ENCODE measurements at regions not wholly inside any gene's neighbourhood (a gene's known extent, or its start where the extent isn't known, plus 50 kb on each side); places are given as distances from the start of the nearest gene placed in this dataset.

- H3K4me1 ChIP-seq (ENCODE audit: control insufficient read depth in 1 of 2, insufficient read depth in 2 of 2, low read length in 2 of 2), result no peaks in the 10 kb centered on the region
- H3K9me3 ChIP-seq (ENCODE audit: control insufficient read depth in 1 of 2, insufficient read depth in 1 of 2, low read depth in 1 of 2, low read length in 2 of 2), result no peaks in the 10 kb centered on the region
- H2AFZ ChIP-seq (ENCODE audit: low read depth, low read length, poor library complexity, severe bottlenecking), result no peak overlapping the region
- TF ChIP-seq ZFX (IDR thresholded peaks at IDR 0.05), result no peak
- TF ChIP-seq SP1 (IDR thresholded peaks at IDR 0.05; ENCODE audit: low read depth), result no peak
- no peak for TF ChIP-seq MAX (IDR thresholded peaks at IDR 0.05)
- no peak for TF ChIP-seq ELF1 (IDR thresholded peaks at IDR 0.05; ENCODE audit: borderline replicate concordance, low read depth)
- TF ChIP-seq POLR2A (IDR thresholded peaks at IDR 0.05; ENCODE audit: borderline replicate concordance, extremely low read depth, insufficient read depth, insufficient read length), result no peak
- no peak for TF ChIP-seq TCF7L2 (IDR thresholded peaks at IDR 0.05; ENCODE audit: borderline replicate concordance, extremely low read depth, insufficient read depth, insufficient read length)
- TF ChIP-seq EZH2phosphoT487 (IDR thresholded peaks at IDR 0.05; ENCODE audit: borderline replicate concordance), result no peak
- no peak for TF ChIP-seq POLR2AphosphoS5 (IDR thresholded peaks at IDR 0.05; ENCODE audit: low read depth, low read length)
- no peak for TF ChIP-seq SIN3A (IDR thresholded peaks at IDR 0.05; ENCODE audit: low read depth)
- no peak for TF ChIP-seq FOSL1 (IDR thresholded peaks at IDR 0.05; ENCODE audit: low read depth)
- TF ChIP-seq CEBPB (IDR thresholded peaks at IDR 0.05; ENCODE audit: low read depth), result no peak
- TF ChIP-seq JUND (IDR thresholded peaks at IDR 0.05), result no peak
- no peak for TF ChIP-seq CBX3 (IDR thresholded peaks at IDR 0.05; ENCODE audit: low read depth)
- TF ChIP-seq SRF (IDR thresholded peaks at IDR 0.05; ENCODE audit: low read depth), result no peak
- TF ChIP-seq ZNF274 (IDR thresholded peaks at IDR 0.05; ENCODE audit: low read depth, low read length), result no peak
- TF ChIP-seq YY1 (IDR thresholded peaks at IDR 0.05; ENCODE audit: extremely low read depth, insufficient replicate concordance, low read depth, low read length), result no peak
- no peak for TF ChIP-seq CTCF (IDR thresholded peaks at IDR 0.05 in 2 of 3, conservative IDR thresholded peaks at IDR 0.05 in 1 of 3; ENCODE audit: borderline replicate concordance in 1 of 3, insufficient read depth in 1 of 3, low read depth in 2 of 3, low read length in 2 of 3)
- H3K4me3 ChIP-seq (replicated peaks in 1 of 2; ENCODE audit: low read depth in 1 of 2, low read length in 2 of 2), result no peak overlapping the region
- no peaks in the 10 kb centered on the region for H3K36me3 ChIP-seq (ENCODE audit: control insufficient read depth in 1 of 2, insufficient read depth in 2 of 2, low read length in 2 of 2)
- intact Hi-C loops (cut with micrococcal nuclease), result no loop called here
- no peak overlapping the region for H3K9ac ChIP-seq (ENCODE audit: low read length)
- ChIA-PET CTCF (no interaction called here), POLR2A (no interaction called here), RAD21 (ENCODE audit: low non-redundant PET in 1 of 2, low total read pairs in 2 of 2, uncharacterized antibody in 2 of 2, unreplicated experiment in 2 of 2) (no interaction called here)
- no peak overlapping the region for H3K4me2 ChIP-seq (ENCODE audit: low read length)
- H3K9me2 ChIP-seq (ENCODE audit: insufficient read depth), result no peaks in the 10 kb centered on the region
- no peaks in the 10 kb centered on the region for H4K20me1 ChIP-seq (ENCODE audit: insufficient read depth)
- ATAC-seq, result no peak
- H3K27me3 ChIP-seq (ENCODE audit: insufficient read depth, low read length), result no peaks in the 10 kb centered on the region
- no peak for DNase-seq (ENCODE audit: low read depth, low spot score)
- H3K79me2 ChIP-seq (ENCODE audit: insufficient read depth, low read length), result no peaks in the 10 kb centered on the region
- no TSS peak for BruUV-seq (replicated peaks)
- H3K27ac ChIP-seq (ENCODE audit: low read depth, low read length), result no peak overlapping the region
These were observed 199.7 kb downstream of the NNT start for GRCh38 chr5:43802651-43803050.
